HG03039 (cell line): ENCODE measurements at regions not wholly inside any gene's neighbourhood (a gene's known extent, or its start where the extent isn't known, plus 50 kb on each side); places are given as distances from the start of the nearest gene placed in this dataset.
A peak's percentile ranks its signal among the peaks of the same experiment; 100 is the strongest.
"Not testable (repeated sequence)": the region's sequence is repeated elsewhere in the genome, so short reads cannot be mapped to it uniquely, and the experiment has no call there.

ENCODE experiments used
- ATAC-seq: cut with Tn5 transposase; IDR thresholded peaks from one replicate; pipeline ENCODE4 v1.9.1; 2021; ENCODE audit warnings: mild to moderate bottlenecking, moderate library complexity; ENCODE audit not compliant: unreplicated experiment

DNA sequence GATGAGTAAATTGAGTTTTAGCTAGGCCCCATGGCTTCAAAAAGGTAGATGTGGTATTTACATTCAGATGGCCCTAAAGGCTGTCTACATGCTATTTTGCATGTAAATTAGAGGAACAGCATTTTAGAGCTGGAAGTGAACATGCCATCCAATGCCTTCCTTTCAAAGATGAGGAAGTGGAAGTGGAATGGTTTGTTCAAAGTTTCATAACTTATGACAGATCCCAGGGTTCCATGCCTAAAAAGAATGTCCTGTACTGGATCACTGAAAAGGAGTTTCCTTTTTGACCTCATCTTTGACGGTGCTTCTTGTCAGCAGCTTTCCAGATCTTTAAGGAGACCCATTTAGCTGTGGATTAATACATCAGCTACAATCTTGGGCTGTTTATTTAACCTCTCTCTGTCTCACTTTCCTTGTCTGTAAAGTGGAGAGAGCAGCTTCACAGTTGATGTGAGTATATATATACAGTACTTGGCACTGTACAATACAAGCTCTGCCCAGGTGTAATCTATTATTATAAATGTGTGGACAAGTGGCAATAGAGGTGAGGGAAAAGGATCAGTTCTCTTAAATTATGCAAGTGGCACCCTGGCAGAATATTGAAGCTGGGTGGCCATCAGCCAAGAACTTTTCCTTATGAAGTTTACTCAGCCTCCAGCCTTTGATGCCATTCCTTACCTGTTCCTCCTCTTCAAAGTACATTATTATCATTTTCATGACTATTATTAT is 68.7 kb upstream of the GOLGA8B start:
- ATAC-seq: no peak

DNA sequence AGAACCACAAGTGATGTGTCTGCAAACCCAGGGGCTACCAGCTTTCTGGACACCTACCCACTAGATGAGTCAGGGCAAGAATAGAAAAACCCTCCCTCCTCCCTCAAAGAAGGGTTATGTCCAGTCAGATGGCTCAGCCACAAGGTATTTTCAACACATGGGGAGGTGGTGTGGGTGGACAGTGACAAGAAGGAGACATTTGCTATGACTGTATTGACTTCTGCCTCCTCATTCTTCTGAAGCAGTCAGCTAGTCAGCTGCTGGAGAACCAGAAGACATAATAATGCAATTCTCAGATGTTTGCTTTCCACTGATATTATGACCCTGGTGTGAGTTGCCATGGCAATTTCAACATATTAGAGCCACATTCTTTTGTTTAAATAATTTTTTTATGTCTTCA is 66.7 kb upstream of the GOLGA8B start:
- ATAC-seq: peak; percentile 75

DNA sequence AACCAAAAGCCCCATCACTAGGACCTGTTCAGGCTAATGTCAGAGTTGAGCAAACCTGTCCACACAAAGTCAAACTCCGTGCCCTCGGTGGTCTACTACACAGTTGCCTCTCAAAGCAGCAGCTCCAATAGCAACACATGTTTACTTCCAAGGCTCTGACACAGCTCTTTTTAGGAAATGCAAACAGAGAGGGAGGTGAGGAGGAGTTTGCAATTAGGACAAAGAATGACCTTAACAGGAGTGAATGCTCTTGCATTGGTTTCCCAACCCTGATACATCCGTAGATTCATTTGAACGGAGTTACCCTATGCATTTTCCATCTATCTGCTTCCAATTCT is 64.8 kb upstream of the GOLGA8B start:
- ATAC-seq: no peak

GRCh38 chr15:34647569-34648293 is 64.3 kb upstream of the GOLGA8B start:
- ATAC-seq: no peak

- ATAC-seq: no peak
Observed at GRCh38 chr15:34646918-34647317, 63.5 kb upstream of the GOLGA8B start.

DNA sequence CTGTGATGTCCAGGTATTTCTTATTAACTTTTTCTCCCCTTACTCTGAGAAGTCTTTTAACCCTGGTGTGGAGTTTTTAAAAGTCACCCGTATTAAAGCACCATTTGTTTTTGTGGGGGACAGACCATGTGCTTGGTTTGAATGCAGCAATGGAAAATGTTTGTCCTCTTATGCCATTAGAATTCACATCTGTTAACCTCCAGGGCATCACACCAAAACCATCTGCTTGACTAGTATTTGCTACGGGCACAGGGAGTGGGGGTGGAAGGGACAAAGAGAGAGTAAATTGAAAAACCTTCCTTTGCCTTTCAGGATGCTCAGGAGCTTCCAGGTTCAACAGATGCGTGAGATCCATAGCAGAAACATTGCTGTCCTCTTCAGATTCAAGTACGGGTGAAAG is 61.4 kb upstream of the GOLGA8B start:
- no peak for ATAC-seq

DNA sequence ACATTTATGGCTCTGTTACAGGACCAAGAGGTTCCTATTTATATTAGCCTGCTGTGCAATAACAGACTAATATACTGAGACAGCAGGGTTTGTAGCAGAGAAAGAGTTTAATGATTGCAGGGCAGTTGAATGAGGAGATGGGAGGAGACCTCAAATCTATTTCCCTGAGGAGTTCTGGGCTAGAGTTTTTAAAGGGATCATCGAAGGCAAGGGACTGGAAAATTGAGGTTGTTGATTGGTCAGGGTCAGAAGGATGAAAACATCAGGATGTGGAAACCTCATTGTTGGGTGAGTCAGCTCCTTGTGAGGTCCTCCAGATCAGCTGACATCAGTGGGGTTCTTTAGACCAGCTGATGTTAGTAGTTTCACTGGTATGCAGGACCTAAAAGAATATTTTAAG is 60.6 kb upstream of the GOLGA8B start:
- ATAC-seq: no peak

- ATAC-seq: no peak
Observed at GRCh38 chr15:34642247-34642646, 58.8 kb upstream of the GOLGA8B start.

DNA sequence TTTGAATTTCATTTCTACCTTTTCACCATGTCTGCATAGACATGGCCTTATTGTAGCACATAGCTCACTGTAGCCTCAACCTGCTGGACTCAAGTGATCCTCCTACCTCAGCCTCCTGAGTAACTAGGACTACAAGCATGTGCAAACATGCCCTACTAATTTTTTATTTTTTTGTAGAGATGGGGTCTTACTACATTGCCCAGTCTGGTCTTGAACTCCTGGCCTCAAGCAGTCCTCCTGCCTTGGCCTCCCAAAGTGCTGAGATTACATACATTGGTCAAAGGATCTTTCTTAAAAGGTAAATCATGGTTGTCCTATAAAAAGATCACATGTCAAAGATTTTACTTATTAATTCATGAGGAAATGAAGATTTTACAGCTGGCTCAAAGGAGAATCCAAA is 57.2 kb upstream of the GOLGA8B start:
- ATAC-seq: no peak

- no peak for ATAC-seq
Observed at GRCh38 chr15:34637305-34637704, 53.9 kb upstream of the GOLGA8B start.

GRCh38 chr15:34633602-34634001 is 50.2 kb upstream of the GOLGA8B start:
- not testable (repeated sequence) for ATAC-seq
